HepG2 (cell line): ENCODE measurements at regions not wholly inside any gene's neighbourhood (a gene's known extent, or its start where the extent isn't known, plus 50 kb on each side); places are given as distances from the start of the nearest gene placed in this dataset.

Experiments
- CTCF ChIP-seq: sonication (generic); formaldehyde crosslinking; IDR thresholded peaks from 2 replicates; pipeline ENCODE4 v1.5.0; 2020; ENCODE audit warnings: mild to moderate bottlenecking, missing genetic modification reagents, moderate library complexity
- KDM5B ChIP-seq: sonication (generic); formaldehyde crosslinking; IDR thresholded peaks from 2 replicates; pipeline ENCODE4 v1.4.0; 2020; ENCODE audit warnings: missing genetic modification reagents, mild to moderate bottlenecking, borderline replicate concordance
- ZNF10 ChIP-seq: sonication (generic); formaldehyde crosslinking; IDR thresholded peaks from 2 replicates; pipeline ENCODE4 v1.4.0; 2020; ENCODE audit warnings: mild to moderate bottlenecking, low read depth, missing genetic modification reagents, borderline replicate concordance
- ZNF761 ChIP-seq: sonication (generic); formaldehyde crosslinking; conservative IDR thresholded peaks from 2 replicates; pipeline ENCODE4 v1.4.0; 2020; ENCODE audit warnings: mild to moderate bottlenecking, missing genetic modification reagents
- ZSCAN21 ChIP-seq: sonication (generic); formaldehyde crosslinking; IDR thresholded peaks from 2 replicates; pipeline ENCODE4 v1.8.0; 2022; ENCODE audit warnings: mild to moderate bottlenecking, missing genetic modification reagents, moderate library complexity, borderline replicate concordance

GRCh38 chr2:203599509-203599908 lies 64.4 kb upstream of the RAPH1 start:
- TF ChIP-seq CTCF (CRISPR knock-in tag) (no peak), KDM5B (CRISPR knock-in tag) (no peak), ZNF761 (no peak), ZSCAN21 (no peak), ZNF10 (CRISPR knock-in tag) (no peak)
